Vagina (tissue), 2 donors: ENCODE measurements at regions not wholly inside any gene's neighbourhood (a gene's known extent, or its start where the extent isn't known, plus 50 kb on each side); places are given as distances from the start of the nearest gene placed in this dataset.

ENCODE experiments used
- DNase-seq, 2 donors: peaks; one replicate each; pipeline ENCODE4 v3.0.0-alpha.2; 2017; ENCODE audit errors: extremely low spot score in 2 of 2
- H3K27ac ChIP-seq: fragments of 200-600 bp; sonication (generic); one replicate; pipeline ENCODE4 v1.5.1; 2019
- H3K27me3 ChIP-seq: fragments of 200-600 bp; sonication (generic); one replicate; pipeline ENCODE4 v1.5.1; 2019
- H3K36me3 ChIP-seq, 2 donors: fragments of 200-600 bp; sonication (generic); one replicate each; pipeline ENCODE4 v1.5.1; 2017 to 2019
- H3K4me1 ChIP-seq: fragments of 200-600 bp; sonication (generic); one replicate; pipeline ENCODE4 v1.5.1; 2019
- H3K4me3 ChIP-seq, 2 donors: fragments of 200-600 bp; sonication (generic); 1 replicate in 1 of 2; 2 replicates in 1 of 2; pipeline ENCODE4 v1.5.1; 2016 to 2019
- H3K9me3 ChIP-seq: fragments of 200-600 bp; sonication (generic); one replicate; pipeline ENCODE4 v1.5.1; 2019
- CTCF ChIP-seq, 3 experiments: fragments of 450-650 bp in 2 of 3; fragments of 200-600 bp in 1 of 3; sonication (generic) in 1 of 3; IDR thresholded peaks; one replicate each; pipeline ENCODE4 v1.5.1; 2017 to 2019; ENCODE audit warnings: antibody characterized with exemption in 3 of 3, mild to moderate bottlenecking in 2 of 3, moderate library complexity in 2 of 3
- POLR2A ChIP-seq, 2 donors: fragments of 450-650 bp; IDR thresholded peaks; one replicate each; pipeline ENCODE4 v1.6.1; 2017; ENCODE audit warnings: antibody characterized with exemption in 2 of 2, mild to moderate bottlenecking in 2 of 2, moderate library complexity in 2 of 2
- POLR2AphosphoS5 ChIP-seq, 2 donors: sonication (generic); formaldehyde crosslinking; IDR thresholded peaks; one replicate each; pipeline ENCODE4 v1.9.0; 2017; ENCODE audit warnings: antibody characterized with exemption in 2 of 2, mild to moderate bottlenecking in 2 of 2, low read depth in 1 of 2; ENCODE audit not compliant: insufficient read depth in 1 of 2
- intact Hi-C: fragments of 100-400 bp; cut with DNase I; formaldehyde crosslinking; loops from one replicate; pipeline ENCODE4 v1.15.1; 2023

DNA sequence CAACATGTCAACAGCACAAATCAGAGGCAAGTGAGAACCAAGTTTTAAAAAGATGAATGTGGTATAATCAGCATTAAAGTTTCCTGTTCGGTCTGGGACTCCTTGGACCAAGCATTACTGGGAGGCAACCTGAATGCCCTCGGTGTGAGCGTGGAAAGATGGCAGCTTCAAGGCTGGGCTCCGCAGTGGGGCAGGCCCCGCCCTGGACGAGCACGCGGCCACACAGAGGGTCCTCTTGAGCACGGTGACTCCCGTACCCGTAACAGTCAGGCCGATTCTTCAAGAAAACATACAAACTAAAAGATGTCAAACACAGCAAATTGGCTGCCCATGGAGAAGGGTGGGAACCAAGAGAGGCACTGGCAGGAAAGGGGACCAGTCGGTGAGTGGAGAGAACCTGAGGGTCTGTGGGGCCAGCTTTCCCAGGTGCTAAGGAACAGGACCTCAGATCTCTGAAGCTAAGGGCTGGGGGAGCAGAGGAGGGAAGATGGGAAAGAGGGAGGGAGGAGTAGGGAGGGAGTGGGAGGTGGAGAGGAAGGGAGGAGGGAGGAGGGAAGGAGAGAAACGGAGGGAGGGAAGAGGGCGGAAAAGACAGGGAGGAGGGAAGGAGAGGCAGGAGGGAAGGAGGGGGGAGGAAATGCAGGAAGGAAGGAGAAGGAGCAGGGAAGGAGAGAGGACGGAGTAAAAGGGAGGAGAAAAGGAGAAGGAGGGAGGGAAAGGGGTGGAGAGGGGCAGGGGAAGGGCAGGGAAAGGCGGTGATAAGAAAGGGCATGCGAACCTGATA is 71.2 kb upstream of the FAM20C start:
- peak in 1 of 2 donors; percentile 49 for DNase-seq
- Histone ChIP-seq H3K36me3 (no peaks in the 10 kb centered on the region), H3K4me1 (no peaks in the 10 kb centered on the region), H3K27ac (no peak overlapping the region), H3K4me3 (no peak overlapping the region), H3K27me3 (no peaks in the 10 kb centered on the region), H3K9me3 (no peaks in the 10 kb centered on the region)
- intact Hi-C loops: no loop called here
- TF ChIP-seq POLR2A (IDR thresholded peaks at IDR 0.05): no peak

DNA sequence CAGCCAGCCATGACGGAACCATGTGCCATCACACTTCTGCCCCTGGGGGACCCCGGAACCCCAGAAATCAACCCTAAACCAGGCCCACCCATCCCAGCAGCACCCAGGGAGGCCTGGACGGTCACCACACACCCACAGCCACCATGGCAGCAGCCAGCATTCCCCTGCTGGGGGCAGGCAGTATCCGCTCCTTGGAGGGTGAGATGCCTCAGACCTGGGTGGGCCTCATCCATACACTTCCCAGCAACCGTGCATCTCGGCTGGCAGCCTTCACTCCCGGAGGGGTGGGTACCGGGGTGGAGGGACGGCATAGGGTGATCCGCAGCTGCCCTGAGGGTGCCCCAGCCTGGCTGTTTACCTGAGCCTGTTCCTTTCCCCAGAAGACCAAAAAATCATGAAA is 69.1 kb upstream of the FAM20C start:
- TF ChIP-seq POLR2AphosphoS5 (IDR thresholded peaks at IDR 0.05; ENCODE audit: insufficient read depth in 1 of 2, low read depth in 1 of 2) (no peak), POLR2A (IDR thresholded peaks at IDR 0.05) (no peak), CTCF (IDR thresholded peaks at IDR 0.05) (no peak)
- Histone ChIP-seq H3K4me3 (no peak overlapping the region), H3K4me1 (no peaks in the 10 kb centered on the region), H3K27ac (no peak overlapping the region), H3K36me3 (no peaks in the 10 kb centered on the region), H3K27me3 (no peaks in the 10 kb centered on the region), H3K9me3 (no peaks in the 10 kb centered on the region)
- intact Hi-C loops: no loop called here
- DNase-seq: peak in 1 of 2 donors; percentile 49

DNA sequence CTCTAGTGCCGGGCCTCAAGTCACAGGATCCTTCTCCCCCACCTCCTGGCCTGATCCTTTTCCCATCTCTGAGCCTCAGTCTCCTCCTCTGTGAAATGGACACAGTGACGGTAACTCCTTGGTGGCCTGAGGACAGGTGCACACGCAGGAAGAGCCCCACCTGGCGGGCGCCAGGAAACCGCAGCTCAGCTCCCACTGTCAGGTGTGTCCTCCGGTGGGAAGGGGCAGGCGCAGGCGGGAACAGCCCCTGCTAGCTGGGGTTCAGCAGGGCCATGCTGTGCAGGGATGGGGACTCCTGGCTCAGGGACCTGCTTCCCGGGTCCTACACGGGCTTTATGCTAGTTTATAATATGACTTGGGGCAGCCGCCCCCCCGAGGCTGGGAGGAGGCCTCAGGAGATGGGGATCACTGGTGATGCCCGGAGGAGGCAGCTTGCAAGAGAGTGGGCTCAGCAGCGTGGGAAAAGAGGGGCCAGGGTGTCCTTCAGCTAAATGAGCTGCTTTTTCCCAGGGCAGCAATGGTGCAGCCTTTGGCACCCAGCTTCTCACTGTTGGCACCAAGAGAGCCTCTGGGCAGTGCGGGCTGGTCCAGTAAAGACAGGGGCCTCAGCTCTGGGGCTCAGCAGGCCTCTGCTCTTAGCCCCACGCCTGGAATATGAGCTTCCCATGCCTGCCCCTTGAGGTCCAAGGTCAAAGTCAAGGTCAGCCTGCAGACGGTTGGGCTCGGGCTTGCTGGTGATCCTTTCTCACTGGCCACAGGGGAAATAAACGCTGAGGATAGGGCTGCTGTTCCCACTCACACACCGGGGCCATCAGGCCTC is 68.0 kb upstream of the FAM20C start:
- Histone ChIP-seq H3K4me1 (no peaks in the 10 kb centered on the region), H3K27me3 (no peaks in the 10 kb centered on the region), H3K27ac (no peak overlapping the region), H3K9me3 (no peaks in the 10 kb centered on the region), H3K4me3 (no peak overlapping the region), H3K36me3 (no peaks in the 10 kb centered on the region)
- peak in 1 of 2 donors; percentile 54 for DNase-seq
- intact Hi-C loops: no loop called here
- TF ChIP-seq POLR2AphosphoS5 (IDR thresholded peaks at IDR 0.05; ENCODE audit: insufficient read depth in 1 of 2, low read depth in 1 of 2) (no peak), CTCF (IDR thresholded peaks at IDR 0.05) (no peak), POLR2A (IDR thresholded peaks at IDR 0.05) (no peak)

- Histone ChIP-seq H3K9me3 (no peaks in the 10 kb centered on the region), H3K4me1 (no peaks in the 10 kb centered on the region), H3K27me3 (no peaks in the 10 kb centered on the region), H3K36me3 (no peaks in the 10 kb centered on the region), H3K4me3 (no peak overlapping the region), H3K27ac (no peak overlapping the region)
- DNase-seq: peak in 1 of 2 donors; percentile 52
- TF ChIP-seq POLR2A (IDR thresholded peaks at IDR 0.05) (no peak), CTCF (IDR thresholded peaks at IDR 0.05) (no peak), POLR2AphosphoS5 (IDR thresholded peaks at IDR 0.05; ENCODE audit: insufficient read depth in 1 of 2, low read depth in 1 of 2) (no peak)
- intact Hi-C loops: no loop called here
These were observed 67.3 kb upstream of the FAM20C start for GRCh38 chr7:125061-125475.

- Histone ChIP-seq H3K36me3 (no peaks in the 10 kb centered on the region), H3K27ac (no peak overlapping the region), H3K4me1 (no peaks in the 10 kb centered on the region), H3K4me3 (no peak overlapping the region), H3K9me3 (no peaks in the 10 kb centered on the region), H3K27me3 (no peaks in the 10 kb centered on the region)
- DNase-seq: peak in 1 of 2 donors; percentile 25
- intact Hi-C loops: no loop called here
- TF ChIP-seq POLR2A (IDR thresholded peaks at IDR 0.05) (no peak), CTCF (IDR thresholded peaks at IDR 0.05) (no peak), POLR2AphosphoS5 (IDR thresholded peaks at IDR 0.05; ENCODE audit: insufficient read depth in 1 of 2, low read depth in 1 of 2) (no peak)
These were observed 66.7 kb upstream of the FAM20C start for GRCh38 chr7:125661-126060.
